ENCODE measurements at regions not wholly inside any gene's neighbourhood (a gene's known extent, or its start where the extent isn't known, plus 50 kb on each side); places are given as distances from the start of the nearest gene placed in this dataset.
"Not testable (repeated sequence)": the region's sequence is repeated elsewhere in the genome, so short reads cannot be mapped to it uniquely, and the experiment has no call there.

DNA sequence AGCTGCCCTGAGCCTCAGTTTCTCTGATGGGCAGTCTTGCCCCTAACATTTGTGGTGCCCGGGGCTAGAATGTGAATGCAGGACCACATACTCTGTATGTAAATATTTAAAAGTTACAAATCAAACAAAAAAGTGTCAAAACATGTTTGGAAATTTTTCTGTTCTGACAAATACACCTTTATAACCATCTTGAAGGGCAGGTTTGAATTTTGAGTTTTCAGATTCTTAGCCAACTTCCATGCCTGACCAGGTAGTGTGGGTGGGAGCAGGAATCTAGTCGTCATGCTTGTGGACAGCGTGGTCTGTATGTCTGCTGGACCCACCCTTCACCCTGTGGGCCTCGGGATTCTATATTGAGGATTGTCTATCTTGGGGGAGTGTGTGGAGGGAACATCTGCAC is 325.1 kb downstream of the SOX4 start:
- DNase-seq (ENCODE audit: low spot score), result no peak

- no peak for DNase-seq (ENCODE audit: low spot score)
Measured at GRCh38 chr6:21922086-21922485, 328.5 kb downstream of the SOX4 start.

DNA sequence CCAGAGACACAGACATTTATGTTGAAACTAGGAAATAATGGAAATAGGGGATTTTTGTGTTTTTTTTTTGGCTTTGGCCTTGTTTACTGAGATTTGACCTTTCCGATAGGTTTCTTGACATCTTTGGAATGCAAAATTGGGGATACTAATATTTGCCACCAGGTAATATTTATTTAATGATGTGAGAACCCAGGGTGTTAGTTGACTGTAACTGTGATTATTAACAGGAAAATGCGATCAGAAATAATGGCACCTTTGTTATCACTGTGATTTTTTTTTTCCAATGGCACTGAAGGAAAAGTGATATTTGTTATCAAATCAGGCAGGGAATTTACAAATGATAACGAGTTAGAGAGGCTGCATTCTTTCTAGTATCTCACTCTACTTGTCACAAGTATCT is 330.5 kb downstream of the SOX4 start:
- DNase-seq (ENCODE audit: low spot score), result no peak

GRCh38 chr6:21928827-21929226 is 335.3 kb downstream of the SOX4 start:
- DNase-seq (ENCODE audit: low spot score), result no peak

DNA sequence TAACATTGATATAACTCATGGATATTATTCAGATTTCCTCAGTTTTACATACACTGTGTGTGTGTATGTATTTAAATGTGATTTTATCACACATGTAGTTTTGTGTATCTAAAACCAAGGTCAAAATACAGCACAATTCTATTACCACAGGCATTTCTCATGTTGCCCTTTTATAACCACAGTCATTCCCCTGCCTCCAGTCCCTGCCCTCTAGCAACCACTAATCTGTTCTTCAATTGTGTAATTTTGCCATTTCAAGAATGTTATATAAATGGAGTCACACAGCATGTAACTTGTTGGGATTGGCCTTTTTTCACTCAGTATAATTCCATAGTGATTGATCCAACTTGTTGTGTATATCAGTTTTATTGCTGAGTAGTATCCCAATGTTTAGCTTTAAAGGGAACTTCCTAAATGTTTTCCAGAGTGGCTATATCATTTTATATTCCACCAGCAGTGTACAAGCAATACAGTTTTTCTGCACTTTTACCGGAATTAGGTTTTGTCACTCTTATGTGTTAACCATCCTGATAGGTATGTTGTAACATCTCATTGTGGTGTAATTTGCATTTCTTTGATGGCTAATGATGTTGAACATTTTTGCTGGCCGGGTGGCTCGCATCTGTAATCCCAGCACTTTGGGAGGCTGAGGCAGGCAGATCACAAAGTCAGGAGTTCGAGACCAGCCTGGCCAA is 338.2 kb downstream of the SOX4 start:
- no peak for DNase-seq (ENCODE audit: low spot score)

DNA sequence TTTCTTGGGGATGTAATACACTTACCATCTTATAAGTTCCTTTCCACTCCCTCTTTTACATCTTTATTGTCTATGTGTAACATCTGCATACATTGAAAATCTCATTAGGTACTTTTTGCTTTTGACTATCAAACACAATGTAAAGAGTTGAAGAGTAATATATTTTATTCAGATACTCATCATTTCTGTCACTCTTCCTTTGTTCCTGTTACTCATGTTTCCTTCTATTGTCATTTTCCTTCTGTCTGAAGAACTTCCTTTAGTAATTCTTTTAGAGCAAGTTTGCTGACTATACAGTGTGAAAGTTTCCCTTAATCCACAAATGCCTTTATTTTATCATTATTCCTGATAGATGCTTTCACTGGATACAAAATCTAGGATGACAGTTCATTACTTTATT is 339.8 kb downstream of the SOX4 start:
- no peak for DNase-seq (ENCODE audit: low spot score)

- no peak for DNase-seq (ENCODE audit: low spot score)
Measured at GRCh38 chr6:21935142-21935541, 341.6 kb downstream of the SOX4 start.

DNA sequence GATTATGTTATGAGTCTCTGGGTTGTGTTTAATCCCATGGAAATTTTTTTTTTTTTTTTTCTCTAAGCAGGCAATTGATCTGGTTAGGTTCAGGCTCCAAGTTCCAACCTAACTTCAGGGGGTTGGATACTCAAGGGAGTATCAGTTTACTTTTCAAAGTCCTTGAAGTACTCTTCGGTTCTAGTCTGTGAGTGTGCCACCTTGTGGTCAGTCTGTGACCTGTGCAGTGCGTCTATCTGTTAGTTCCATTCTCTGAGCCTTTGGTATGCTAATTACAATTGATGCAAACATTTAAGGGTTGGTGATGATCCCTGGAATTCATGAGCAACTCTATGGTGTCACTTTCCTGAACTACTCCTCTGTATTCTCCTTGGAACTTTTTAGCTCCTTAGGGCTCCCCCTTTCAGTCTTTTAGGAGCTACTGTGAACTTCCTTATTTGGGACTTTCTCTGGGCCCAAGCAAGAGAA is 342.0 kb downstream of the SOX4 start:
- peak; percentile 5 for DNase-seq (ENCODE audit: low spot score)

GRCh38 chr6:21937466-21937865 is 343.9 kb downstream of the SOX4 start:
- no peak for DNase-seq (ENCODE audit: low spot score)

DNA sequence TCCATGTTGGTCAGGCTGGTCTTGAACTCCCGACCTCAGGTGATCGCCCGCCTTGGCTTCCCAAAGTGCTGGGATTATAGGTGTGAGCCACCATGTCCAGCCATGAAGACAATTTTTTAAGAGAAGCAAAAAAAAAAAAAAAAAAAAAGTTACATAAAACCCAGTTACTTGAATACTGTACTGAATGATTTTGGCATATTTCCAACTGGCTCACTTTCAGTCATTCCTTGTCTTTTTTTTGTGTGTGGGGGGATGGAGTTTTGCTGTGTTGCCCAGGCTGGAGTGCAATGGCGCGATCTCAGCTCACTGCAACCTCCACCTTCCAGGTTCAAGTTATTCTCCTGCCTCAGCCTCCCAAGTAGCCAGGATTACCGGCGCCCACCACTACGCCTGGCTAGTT is 345.5 kb downstream of the SOX4 start:
- DNase-seq (ENCODE audit: low spot score), result not testable (repeated sequence)

GRCh38 chr6:21941926-21942325 is 348.4 kb downstream of the SOX4 start:
- no peak for DNase-seq (ENCODE audit: low spot score)

DNA sequence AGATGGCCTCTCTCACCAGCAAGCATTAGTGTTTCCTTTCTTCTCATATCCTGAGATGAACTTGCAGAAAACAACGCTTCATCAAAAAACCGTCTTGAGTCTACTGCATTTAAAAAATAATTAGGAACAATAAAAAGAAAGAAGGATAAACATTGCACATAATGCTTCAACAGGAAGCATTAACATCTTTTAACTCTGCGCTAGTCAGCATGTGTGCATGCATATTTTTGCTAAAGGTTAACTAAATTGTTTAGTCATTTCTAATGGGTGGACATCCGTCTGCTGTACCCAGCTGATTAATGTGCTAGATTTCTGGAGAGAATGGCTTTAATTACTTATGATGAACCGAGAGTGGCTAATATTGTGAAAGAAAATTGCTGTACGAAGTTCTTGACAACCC is 349.3 kb downstream of the SOX4 start:
- no peak for DNase-seq (ENCODE audit: low spot score)

DNA sequence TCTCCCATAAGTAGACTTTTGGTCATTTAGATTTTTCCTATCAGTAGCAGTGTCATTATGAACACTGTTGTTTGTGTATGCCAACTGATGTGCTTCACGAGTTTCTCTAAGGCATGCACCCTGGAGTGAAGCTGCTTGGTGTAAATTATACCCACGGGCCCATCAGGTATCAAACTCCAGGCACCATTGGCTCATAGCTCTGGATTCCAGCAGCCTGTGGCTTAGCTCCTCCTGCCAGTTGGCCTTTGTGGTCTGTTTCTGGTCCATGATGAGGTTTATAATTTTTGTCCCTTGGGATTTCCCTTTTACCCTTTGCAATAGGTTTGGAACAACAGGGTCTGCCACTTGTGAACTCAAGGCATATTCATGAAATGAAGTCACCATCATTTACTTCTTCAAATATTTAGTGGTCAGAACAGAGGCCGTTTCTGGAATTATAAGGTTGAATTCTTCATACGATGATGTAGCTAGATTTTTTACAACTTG is 350.5 kb downstream of the PRL start:
- DNase-seq (ENCODE audit: low spot score), result no peak

DNA sequence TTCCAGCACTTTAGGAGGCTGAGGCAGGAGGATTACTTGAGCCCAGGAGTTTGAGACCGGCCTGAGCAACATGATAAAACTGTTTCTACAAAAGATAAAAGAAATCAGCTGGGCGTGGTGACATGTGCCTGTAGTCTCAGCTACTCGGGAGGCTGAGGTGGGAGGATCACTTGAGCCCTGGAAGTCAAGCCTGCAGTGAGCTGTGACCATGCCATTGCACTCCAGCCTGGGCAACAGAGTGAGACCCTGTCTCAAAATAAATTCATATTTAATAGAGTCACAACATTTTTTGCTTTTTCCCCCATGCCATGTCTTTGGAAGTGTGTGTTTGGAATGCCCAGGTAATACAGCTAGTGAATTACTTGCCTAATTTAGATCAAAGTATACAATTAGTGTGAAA is 349.6 kb downstream of the PRL start:
- DNase-seq (ENCODE audit: low spot score), result not testable (repeated sequence)

DNA sequence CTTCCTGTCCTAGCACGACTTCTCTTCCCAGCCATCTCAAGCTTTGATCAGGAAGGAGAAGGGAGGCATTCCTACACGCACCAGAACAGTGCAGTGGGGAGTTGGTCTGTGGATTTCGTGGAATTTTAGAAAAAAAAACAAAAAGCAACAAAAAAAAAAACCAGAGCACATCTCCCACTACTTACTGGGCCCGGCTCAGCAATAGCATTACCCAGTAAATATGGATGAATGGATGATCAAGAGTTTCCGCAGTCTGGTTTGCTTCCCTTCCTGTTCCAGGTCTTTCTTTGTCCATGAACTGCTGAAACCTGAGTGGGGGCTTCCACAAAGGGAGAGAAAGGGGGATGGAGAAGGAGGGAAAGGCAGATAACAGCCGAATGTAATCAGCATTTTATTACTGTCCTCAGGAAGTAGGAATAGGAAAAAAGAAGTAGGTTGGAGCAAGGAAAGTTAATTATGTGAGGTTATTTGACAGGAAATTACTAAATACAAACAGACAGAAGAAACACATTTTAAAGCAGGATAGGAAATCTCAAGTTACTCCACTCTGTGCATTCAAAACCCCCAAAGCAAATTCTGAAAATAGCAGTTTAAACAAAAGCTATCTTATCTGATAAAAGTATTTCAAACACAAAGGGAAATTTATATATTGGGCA is 349.0 kb downstream of the PRL start:
- no peak for DNase-seq (ENCODE audit: low spot score)

GRCh38 chr6:21949211-21949801 is 347.5 kb downstream of the PRL start:
- no peak for DNase-seq (ENCODE audit: low spot score)

- DNase-seq (ENCODE audit: low spot score), result no peak
Measured at GRCh38 chr6:21952367-21952766, 344.5 kb downstream of the PRL start.

DNA sequence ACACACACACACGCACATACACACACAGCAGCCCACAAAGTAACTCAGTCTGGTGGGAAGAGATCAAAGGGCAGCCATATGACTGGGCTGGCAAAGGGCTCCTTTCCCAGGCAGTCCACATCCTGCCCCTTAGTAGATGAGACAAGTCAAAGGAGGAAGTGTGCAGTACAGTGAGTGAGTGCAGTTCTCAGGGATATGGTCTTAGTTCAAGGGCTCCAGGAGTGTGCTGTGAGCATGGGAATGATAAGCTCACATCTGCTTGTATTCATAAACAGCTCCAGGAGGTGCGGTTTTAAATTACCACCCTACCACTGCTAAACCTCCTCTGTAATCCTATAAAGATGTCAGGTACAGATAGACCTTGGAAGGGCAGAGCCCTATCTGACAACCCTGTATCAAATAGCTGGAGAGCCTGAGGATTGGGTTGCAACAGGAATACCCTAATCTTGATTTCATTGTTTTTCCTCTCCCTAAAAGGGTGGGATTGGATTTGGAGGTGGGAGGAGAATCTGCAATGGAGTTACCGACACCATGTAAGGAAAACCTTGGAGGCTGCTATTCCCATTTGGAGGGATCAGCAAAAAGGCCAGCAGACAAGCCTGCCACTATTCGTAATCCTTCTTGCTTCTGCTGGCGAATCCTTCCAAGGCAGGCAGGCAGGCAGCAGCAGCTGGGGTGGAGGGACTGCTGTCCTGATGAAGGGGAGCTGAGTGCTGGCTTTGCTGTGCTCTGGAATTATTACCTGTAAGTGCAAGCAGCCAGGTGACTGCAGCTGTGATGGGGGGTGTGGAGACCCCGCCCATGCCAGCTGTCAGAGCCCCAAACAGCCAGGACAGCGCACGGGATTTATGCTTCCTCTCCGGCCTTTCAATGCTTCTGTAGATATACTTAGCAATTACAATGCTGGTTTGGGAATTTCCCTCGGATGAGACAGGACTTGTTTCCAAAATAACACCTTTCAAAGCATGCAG is 342.7 kb downstream of the PRL start:
- DNase-seq (ENCODE audit: low spot score), result no peak

GRCh38 chr6:21955053-21955595 is 341.7 kb downstream of the PRL start:
- DNase-seq (ENCODE audit: low spot score), result no peak

DNA sequence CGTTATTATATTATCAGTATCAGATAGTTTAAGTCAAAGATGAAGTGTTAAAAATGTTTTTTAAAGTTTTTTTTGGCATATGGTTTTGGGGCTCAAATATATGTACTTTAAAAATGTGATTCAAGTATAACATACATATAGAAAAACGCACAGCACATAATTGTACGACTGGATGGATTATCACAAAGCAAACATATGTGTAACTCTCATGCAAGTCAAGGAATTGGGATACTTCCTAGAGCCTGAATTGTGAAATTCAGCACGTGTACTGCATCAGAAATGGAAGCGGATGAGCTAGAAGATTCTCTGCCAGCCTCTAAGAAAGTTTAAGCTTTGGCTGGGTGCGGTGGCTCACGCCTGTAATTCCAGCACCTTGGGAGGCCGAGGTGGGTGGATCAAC is 340.9 kb downstream of the PRL start:
- DNase-seq (ENCODE audit: low spot score), result no peak

DNA sequence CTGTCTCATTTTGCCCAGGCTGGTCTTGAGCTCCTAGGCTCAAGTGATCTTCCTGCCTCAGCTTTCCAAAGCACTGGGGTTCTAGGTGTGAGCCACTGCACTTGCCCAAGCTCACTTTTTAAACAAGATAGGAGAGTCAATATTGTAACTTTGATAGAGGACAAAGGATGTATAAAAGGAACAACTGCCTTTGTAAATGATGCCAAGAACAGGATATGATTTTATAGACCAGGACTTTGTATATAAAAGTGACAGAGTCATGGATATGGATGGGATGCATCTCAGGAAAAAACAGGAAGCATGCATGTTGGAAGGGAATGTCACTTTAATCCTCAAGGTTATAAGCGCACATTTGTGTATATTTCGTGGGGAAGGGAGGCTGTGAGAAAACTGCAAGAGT is 338.4 kb downstream of the PRL start:
- DNase-seq (ENCODE audit: low spot score), result no peak

GRCh38 chr6:21961226-21961625 is 335.6 kb downstream of the PRL start:
- DNase-seq (ENCODE audit: low spot score), result no peak

Data from hematopoietic multipotent progenitor cell treated with erythropoietin and hydrocortisone succinate and interleukin-3 and kit ligand, for 15 days (in vitro differentiated cells).